Ovary (tissue), 3 donors: ENCODE measurements at regions not wholly inside any gene's neighbourhood (a gene's known extent, or its start where the extent isn't known, plus 50 kb on each side); places are given as distances from the start of the nearest gene placed in this dataset.

Experiments used
- CTCF ChIP-seq, 3 donors: fragments of 450-650 bp in 2 of 3; fragments of 200-600 bp in 1 of 3; IDR thresholded peaks; one replicate each; pipeline versions ENCODE4 v1.5.1 to v1.8.0; 2016 to 2022; ENCODE audit warnings: antibody characterized with exemption in 3 of 3, mild to moderate bottlenecking in 1 of 3
- EP300 ChIP-seq: sonication (generic); formaldehyde crosslinking; IDR thresholded peaks from one replicate; pipeline ENCODE4 v1.6.1; 2017; ENCODE audit warnings: antibody characterized with exemption
- POLR2A ChIP-seq: fragments of 450-650 bp; IDR thresholded peaks from one replicate; pipeline ENCODE4 v1.6.1; 2017; ENCODE audit warnings: antibody characterized with exemption, mild to moderate bottlenecking, moderate library complexity
- donor health status: DM: no; HTN: no; CAD: no.

GRCh38 chr3:43913036-43913948 is 222.6 kb downstream of the ABHD5 start:
- TF ChIP-seq EP300, result no peak
- TF ChIP-seq POLR2A, result no peak
- TF ChIP-seq CTCF (IDR thresholded peaks at IDR 0.05), result no peak
